Osteoblast (primary cell): ENCODE measurements at regions not wholly inside any gene's neighbourhood (a gene's known extent, or its start where the extent isn't known, plus 50 kb on each side); places are given as distances from the start of the nearest gene placed in this dataset.

Experiments
- DNase-seq: peaks from one replicate; pipeline ENCODE4 v3.0.0; 2011; ENCODE audit warnings: low spot score, mixed read lengths; ENCODE audit not compliant: insufficient read length; ENCODE audit errors: missing footprints
- H2AFZ ChIP-seq: 2 replicates; pipeline ENCODE4 v1.6.0; 2011; ENCODE audit warnings: mild to moderate bottlenecking, low read length
- H3K27ac ChIP-seq: 2 replicates; pipeline ENCODE4 v1.5.1; 2011; ENCODE audit warnings: mild to moderate bottlenecking, low read depth, low read length, moderate library complexity
- H3K27me3 ChIP-seq: 2 replicates; pipeline ENCODE4 v1.6.0; 2012; ENCODE audit warnings: mild to moderate bottlenecking, control low read depth, inconsistent platforms, low read length, moderate library complexity; ENCODE audit not compliant: insufficient read depth
- H3K36me3 ChIP-seq: 2 replicates; pipeline ENCODE4 v1.5.1; 2011; ENCODE audit warnings: mild to moderate bottlenecking, low read length, control low read depth, moderate library complexity; ENCODE audit not compliant: insufficient read depth
- H3K4me1 ChIP-seq: 2 replicates; pipeline ENCODE4 v1.5.1; 2011; ENCODE audit warnings: mild to moderate bottlenecking, low read length, control low read depth, moderate library complexity; ENCODE audit not compliant: insufficient read depth
- H3K4me2 ChIP-seq: 2 replicates; pipeline ENCODE4 v1.6.0; 2011; ENCODE audit warnings: mild to moderate bottlenecking, low read length; ENCODE audit not compliant: insufficient read depth
- H3K4me3 ChIP-seq: fragments of 200-600 bp; sonication (generic); 3 replicates; pipeline ENCODE4 v1.5.1; 2012; ENCODE audit warnings: mild to moderate bottlenecking, low read length, inconsistent platforms; ENCODE audit not compliant: insufficient read depth
- H3K79me2 ChIP-seq: 2 replicates; pipeline ENCODE4 v1.6.0; 2012; ENCODE audit warnings: mild to moderate bottlenecking, low read length, control low read depth, inconsistent platforms; ENCODE audit not compliant: insufficient read depth
- H3K9me3 ChIP-seq: 2 replicates; pipeline ENCODE4 v1.5.1; 2011; ENCODE audit warnings: low read depth, low read length, control low read depth
- H4K20me1 ChIP-seq: 2 replicates; pipeline ENCODE4 v1.6.0; 2012; ENCODE audit warnings: mild to moderate bottlenecking, low read length, control low read depth; ENCODE audit not compliant: insufficient read depth
- CTCF ChIP-seq: IDR thresholded peaks from 2 replicates; pipeline ENCODE4 v1.5.1; 2011; ENCODE audit warnings: mild to moderate bottlenecking, low read depth, low read length, moderate library complexity; ENCODE audit errors: extremely low read depth

GRCh38 chr4:52367282-52367830 is 291.7 kb downstream of the USP46 start:
- DNase-seq: no peak
- TF ChIP-seq CTCF: no peak
- Histone ChIP-seq H2AFZ (no peak overlapping the region), H3K4me2 (no peak overlapping the region), H3K27me3 (peaks cover 2% of the 10 kb centered on the region), H3K9me3 (no peaks in the 10 kb centered on the region), H3K4me1 (no peaks in the 10 kb centered on the region), H3K4me3 (no peak overlapping the region), H4K20me1 (no peaks in the 10 kb centered on the region), H3K36me3 (no peaks in the 10 kb centered on the region), H3K79me2 (no peaks in the 10 kb centered on the region), H3K27ac (no peak overlapping the region)

GRCh38 chr4:52368895-52369294 is 290.2 kb downstream of the USP46 start:
- H3K27ac ChIP-seq: no peak overlapping the region
- H3K36me3 ChIP-seq: no peaks in the 10 kb centered on the region
- H3K79me2 ChIP-seq: no peaks in the 10 kb centered on the region
- H4K20me1 ChIP-seq: no peaks in the 10 kb centered on the region
- TF ChIP-seq CTCF: no peak
- no peaks in the 10 kb centered on the region for H3K9me3 ChIP-seq
- no peaks in the 10 kb centered on the region for H3K4me1 ChIP-seq
- no peak overlapping the region for H3K4me2 ChIP-seq
- DNase-seq: no peak
- no peak overlapping the region for H3K4me3 ChIP-seq
- no peak overlapping the region for H2AFZ ChIP-seq
- peaks cover 4% of the 10 kb centered on the region for H3K27me3 ChIP-seq

- Histone ChIP-seq H3K4me3 (no peak overlapping the region), H3K4me1 (no peaks in the 10 kb centered on the region)
- DNase-seq: no peak
Measured at GRCh38 chr4:52369649-52370048, 289.5 kb downstream of the USP46 start.

DNA sequence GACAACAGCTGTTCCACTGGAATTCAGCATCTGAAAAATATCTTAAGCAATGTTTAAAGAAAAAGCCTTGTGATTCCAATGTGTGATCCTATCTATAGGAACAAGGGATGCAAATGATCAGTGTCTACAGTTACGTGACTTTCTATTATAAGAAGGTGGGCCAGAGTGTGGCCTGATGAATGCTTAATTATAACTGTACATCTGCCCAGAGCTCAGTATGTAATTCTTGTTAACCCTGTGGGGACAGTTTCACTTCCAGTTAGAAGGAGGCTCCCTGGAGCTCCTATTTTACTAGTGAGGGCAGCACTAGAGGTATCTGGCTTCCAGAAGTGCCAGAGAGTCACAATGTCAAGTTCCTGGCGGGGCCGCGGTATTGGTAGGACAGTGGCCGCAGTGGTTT is 288.5 kb downstream of the USP46 start:
- Histone ChIP-seq H3K4me3 (no peak overlapping the region), H3K4me1 (no peaks in the 10 kb centered on the region), H3K9me3 (no peaks in the 10 kb centered on the region), H3K4me2 (no peak overlapping the region), H4K20me1 (no peaks in the 10 kb centered on the region), H3K79me2 (no peaks in the 10 kb centered on the region), H3K27me3 (peaks cover 7% of the 10 kb centered on the region), H3K27ac (no peak overlapping the region), H3K36me3 (no peaks in the 10 kb centered on the region), H2AFZ (no peak overlapping the region)
- no peak for DNase-seq
- TF ChIP-seq CTCF: no peak

More at GRCh38 chr4:52369649-52370048, 289.5 kb downstream of the USP46 start:
- no peaks in the 10 kb centered on the region for H3K9me3 ChIP-seq
- H3K79me2 ChIP-seq: no peaks in the 10 kb centered on the region
- H4K20me1 ChIP-seq: no peaks in the 10 kb centered on the region
- no peak for TF ChIP-seq CTCF
- H3K4me2 ChIP-seq: no peak overlapping the region
- H3K36me3 ChIP-seq: no peaks in the 10 kb centered on the region
- H3K27me3 ChIP-seq: peaks cover 4% of the 10 kb centered on the region
- no peak overlapping the region for H3K27ac ChIP-seq
- H2AFZ ChIP-seq: no peak overlapping the region
